T-helper 2 cell (primary cell): ENCODE measurements at regions not wholly inside any gene's neighbourhood (a gene's known extent, or its start where the extent isn't known, plus 50 kb on each side); places are given as distances from the start of the nearest gene placed in this dataset.

ENCODE experiments used
- DNase-seq, 5 experiments: peaks; one replicate each; pipeline versions ENCODE4 v3.0.0 to v3.0.0-alpha.2; 2012 to 2022

DNA sequence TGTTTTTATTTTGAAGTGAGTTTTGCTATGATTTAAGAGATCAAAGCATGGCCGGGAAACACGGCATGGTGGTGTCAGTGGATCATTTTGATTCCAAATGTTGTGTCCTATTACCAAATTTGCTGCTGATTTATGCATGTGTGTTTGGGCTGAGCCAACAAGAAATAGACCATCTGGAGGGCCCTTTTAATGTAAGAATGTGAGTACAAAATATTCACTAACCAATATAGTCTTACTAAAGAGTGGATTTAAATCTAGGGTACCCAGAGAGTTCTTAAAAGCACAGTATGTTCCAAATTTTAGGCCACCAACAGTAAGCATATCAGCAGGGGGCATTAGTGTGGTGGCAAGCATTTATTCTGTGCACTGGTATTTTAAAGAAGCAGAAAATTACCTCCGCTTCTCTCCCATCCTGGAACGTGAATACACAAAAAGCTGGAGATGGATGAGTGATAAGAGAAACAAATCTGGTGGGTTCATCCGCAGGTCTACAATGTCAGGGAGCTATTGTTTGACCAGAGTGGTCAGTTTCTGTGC, 444.4 kb upstream of the IGFBP7 start:
- DNase-seq: no peak

DNA sequence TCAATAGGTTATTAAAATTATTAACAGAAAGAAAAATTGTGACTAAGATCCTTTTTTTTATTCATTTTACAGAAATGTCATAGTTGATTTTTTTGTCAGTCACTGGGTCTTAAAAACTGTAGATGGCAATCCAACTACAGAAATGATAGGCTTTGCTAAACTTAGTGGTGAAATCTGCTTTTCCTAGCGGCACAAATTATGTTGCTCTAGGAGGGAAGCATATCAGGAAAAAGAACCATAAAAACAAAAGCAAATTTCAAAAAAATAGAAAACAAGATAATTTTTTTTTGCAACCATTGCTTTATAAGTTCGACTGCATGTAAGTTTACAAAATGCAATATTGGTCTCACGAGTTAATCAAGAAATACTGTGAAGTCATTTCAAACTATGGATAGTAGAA, 443.5 kb upstream of the IGFBP7 start:
- no peak for DNase-seq

DNA sequence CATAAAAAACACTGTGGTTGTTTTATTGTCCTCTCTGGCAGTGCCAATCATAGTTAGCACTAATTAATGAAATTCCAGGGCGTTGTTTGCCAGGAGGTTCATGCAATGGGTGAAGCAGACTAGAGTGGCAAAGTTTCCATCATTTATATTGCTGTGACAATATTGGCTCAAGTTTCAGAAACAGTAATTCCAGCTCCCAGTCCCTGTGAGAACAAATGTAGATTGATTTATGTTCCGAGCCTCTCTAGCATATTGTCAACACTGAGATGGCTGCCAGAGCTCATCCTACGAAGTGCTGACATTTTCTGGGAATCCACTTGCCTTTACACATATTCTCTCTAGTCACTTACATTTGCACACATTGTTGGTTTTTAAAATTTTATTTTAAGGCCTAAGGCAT, 440.0 kb upstream of the IGFBP7 start:
- DNase-seq: no peak

DNA sequence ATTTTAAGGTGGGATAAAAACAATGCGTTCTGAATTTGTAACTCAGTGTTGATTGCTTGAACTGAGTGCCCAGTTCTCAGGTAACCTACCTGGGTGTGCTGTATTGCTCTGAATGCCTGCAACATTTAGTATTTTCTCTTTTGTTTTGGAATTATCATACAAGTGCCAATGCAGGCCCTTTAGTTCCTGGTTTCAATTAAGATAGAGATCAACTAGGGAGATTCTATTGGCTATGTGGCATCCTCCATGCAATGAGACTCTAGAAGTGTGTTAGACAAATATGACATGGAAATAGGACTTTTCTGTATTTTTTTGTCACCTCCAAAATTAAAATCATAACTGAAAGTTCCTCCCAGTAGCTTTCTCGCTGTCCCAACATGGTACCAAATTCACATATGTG, 438.7 kb upstream of the IGFBP7 start:
- DNase-seq: no peak

DNA sequence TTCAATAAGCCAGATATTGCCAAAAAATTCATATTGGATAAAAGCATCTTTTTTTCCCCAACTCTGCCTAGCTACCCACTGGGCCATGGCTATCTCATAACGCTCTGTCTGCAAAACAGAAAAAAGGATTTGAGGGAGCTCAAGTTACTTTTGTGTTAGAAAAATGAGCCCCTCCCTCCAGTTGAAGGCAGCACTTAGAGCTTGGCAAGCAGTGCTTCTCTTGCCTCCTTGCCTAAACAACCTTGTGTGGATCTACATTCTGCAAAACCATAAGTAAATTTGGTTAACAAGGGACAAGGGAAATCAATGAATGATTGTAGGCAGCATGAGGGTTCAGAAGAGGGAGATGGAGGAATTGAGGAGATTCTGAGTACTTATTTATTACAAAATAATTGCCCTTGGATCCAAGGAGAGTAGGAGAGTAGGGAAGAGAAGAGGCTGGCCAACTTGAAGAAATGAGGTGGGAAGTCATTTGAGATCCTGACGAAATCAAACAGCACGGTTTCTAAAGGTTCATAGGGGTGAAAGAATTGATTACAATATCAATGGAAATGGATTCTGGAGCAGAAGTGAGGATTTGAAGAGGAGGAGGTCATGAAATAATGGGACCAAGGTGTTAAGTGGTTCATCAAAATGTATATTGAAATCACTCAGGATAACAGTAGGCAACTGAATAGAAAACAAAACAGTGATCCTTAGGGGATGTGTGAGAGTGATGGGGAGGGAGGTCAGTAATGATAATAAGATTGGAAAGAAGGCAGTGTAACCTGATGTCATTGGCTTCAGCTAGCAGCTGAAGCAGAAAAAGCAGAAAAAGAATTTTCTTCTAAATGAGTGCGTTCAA, 434.8 kb upstream of the IGFBP7 start:
- DNase-seq: no peak

DNA sequence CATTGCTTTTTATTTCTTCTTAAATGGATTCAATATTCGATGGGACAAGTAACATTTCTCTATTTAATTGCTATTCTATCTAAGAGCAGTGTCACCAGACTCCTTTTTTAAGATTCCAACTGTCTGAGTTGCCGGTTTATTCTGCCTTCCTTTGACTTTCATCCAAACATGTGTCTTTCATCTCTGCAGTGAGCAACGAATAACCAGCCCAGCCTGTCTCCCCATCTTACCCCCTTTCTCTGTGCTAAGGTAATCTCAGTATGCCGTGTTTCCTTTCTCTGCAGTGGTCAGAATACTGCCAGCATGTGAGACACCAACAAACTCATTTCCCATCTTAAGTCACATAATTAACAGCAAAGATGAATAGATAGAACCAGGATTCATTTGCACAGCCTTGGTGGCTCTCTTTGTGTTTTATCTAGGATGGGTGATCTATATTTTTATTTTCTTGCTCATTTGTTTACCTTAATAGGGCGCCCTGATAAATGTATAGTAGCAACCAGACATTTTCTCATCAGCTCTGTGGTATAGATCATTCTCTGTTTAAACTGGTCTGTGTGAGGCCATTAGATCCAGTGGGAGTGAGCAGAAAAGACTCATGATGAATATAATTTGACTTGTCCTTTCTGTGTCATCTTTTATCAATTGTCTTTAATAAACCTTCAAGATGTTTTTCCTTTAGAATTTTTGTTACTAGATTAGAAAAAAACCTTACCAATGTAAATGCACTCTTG, 394.8 kb upstream of the IGFBP7 start:
- DNase-seq: no peak

DNA sequence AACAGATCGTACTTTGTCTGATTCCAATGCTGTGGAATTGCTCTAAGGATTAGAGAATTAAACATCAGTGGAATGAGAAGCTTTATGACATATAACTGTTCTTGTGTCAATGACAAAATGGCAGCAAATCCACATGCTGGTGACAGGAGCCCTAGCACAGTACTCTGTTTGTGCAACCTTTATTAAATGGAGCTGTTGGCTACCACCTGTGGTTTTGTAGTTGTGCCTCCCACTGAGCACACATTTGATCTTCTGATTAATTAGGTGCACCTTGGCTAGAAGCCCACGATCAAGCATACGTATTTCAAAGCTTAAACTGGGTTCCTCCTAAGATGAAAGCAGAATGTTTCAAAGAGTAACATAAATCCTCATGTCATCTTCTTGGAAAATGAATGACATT, 394.0 kb upstream of the IGFBP7 start:
- no peak for DNase-seq

DNA sequence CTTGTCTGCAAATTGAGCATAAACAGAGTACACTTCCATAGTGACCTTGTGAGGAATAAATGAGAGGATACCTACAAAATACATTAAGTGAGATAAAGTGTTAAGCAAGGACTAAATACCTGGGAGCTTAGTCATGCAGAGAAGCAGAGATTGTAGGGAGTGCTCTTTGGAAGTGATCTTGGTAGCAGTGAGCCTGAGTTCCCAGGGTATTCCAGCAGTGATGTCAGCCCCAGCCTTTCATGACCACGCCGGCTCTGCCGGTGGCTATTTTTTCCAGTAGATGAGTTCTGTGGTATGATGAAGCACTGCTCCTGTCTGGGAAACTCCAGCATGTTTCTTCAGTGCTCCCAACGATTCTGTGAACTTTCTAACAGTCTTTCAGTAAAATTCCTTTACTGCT, 391.5 kb upstream of the IGFBP7 start:
- DNase-seq: no peak

DNA sequence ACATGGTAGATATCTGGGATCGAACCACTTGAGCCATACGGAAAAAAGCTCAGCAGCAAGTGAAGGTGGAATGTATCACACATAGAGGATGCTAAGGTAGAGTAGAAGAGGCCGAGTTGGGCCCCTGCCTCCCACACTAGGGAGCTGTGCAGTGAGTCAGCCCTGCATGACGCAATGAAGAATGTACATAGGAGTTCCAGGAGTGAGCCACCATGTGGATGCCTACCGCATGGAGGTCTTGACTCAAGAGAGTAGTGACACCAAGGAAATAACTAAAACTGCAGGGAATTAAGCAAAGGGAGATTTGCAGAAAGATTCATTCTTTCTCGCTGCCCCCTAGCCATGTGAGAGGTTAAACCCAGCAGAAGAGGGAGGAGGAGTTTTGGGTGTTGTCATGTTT, 389.6 kb upstream of the IGFBP7 start:
- no peak for DNase-seq

DNA sequence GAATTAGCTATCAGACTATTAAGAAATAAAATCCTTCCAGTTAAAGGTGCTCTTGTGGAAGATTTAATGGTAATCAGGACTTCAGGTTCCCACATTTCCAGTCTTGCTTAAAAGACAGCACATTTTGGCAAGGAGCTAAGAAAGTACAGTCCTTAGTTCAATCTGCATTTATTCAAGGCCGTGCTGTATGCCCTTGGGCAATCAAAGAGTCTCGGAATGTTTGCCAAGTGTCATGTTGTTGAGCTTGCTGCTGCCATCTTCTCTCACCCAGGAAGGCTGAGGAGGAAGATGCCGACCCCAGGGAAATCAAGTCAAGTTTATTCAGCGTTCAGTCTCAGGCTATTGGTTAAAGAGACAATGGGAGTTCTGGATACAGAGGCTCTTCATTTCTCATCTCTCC, 388.1 kb upstream of the IGFBP7 start:
- DNase-seq: no peak

DNA sequence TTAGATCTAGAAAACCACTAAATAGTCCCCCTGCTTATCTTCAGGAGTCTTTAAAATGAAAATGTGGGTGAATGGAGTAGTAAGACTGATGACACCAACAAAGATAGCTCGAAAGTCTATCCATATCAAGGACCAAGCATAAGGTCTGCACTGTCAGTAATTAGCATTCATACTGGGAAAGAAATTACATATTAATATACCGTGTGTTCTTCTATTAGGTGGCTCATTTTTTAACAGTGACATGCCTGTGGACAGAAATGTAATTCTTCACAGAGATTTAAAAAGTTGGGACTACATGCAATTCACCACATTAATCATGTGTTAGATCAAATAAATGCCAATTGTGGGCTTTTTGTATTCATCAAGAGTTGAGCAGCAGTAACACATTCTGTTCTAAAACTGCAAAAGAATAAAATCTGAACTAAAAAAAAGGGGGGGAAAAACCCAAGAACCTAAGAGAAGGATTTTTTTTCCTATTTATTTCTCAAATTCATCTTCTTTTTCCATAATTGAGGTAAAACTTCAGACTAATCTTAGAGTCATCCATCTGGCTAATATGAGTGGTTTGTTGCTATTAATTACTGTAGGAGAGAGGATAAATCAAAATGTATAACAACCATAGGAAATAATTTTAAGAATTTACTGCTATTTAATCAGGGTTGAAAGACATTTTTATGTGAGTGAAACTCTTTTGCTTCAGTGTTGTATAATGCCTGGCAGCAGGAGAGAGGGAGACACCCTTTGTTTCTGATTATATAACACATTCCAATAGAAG, 386.7 kb upstream of the IGFBP7 start:
- DNase-seq: no peak

DNA sequence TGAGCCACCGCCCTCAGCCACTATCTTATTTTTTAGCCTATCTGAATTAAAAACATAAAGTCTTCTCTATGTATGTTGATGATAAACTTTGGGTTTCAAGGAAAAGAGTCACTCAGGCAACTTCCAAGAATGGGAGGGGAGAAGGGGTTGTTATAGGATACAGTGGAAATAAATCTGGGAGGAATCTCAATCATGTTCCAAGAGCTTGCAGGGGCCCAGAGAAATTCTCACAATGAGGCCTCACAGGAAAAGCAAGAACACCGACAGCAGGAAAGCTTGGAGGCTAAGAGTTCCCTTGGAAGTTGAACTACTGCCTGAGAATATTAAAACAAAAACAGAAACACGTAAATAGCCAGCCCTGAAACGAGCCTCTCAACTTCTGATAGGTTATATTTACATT, 384.6 kb upstream of the IGFBP7 start:
- DNase-seq: no peak

DNA sequence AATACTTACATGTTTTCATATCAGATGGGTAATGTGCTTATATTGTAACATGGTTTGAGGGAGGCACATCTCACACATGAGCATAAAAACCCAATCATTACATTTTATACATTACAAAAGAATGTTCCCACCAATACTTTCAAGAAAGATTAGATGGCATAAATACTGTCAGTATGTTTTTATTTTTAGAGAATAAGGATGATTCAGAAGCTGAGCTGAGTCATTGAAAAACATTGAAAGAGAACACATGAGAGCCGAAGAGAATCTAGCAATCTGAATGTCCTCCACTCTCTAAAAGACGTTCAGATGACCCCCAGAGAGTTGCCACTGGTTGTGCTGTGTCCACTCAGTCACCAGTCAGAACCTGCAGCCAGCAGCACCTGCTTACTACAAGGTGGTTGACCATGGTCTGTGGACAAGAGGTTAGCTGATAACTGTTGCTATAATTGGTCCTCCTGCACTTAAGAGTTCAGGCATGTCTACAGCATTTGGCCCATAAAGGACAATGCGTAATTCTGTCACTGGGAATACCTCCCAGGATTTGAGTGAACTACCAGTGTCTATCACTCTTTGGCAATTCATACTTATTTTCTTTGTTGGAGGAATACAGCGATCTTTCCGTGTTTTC, 382.2 kb upstream of the IGFBP7 start:
- no peak for DNase-seq

DNA sequence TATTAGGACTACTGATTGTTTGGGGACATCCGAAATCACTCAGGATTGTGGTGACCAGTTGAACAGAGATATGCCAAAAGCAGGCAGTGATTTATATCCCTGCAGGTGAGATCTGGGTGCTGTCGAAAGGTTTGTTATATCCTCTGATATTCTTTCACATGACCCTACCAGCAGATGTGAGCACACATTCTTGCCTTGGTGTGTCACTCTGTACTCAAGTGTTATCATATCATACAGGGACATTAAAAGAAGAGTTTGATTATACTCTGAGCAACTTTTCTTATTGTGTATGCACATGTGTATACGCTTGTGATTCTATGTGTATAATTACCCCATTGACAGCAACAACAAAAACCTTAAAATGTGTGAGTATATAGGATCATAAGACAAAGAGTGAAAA, 381.2 kb upstream of the IGFBP7 start:
- DNase-seq: no peak

DNA sequence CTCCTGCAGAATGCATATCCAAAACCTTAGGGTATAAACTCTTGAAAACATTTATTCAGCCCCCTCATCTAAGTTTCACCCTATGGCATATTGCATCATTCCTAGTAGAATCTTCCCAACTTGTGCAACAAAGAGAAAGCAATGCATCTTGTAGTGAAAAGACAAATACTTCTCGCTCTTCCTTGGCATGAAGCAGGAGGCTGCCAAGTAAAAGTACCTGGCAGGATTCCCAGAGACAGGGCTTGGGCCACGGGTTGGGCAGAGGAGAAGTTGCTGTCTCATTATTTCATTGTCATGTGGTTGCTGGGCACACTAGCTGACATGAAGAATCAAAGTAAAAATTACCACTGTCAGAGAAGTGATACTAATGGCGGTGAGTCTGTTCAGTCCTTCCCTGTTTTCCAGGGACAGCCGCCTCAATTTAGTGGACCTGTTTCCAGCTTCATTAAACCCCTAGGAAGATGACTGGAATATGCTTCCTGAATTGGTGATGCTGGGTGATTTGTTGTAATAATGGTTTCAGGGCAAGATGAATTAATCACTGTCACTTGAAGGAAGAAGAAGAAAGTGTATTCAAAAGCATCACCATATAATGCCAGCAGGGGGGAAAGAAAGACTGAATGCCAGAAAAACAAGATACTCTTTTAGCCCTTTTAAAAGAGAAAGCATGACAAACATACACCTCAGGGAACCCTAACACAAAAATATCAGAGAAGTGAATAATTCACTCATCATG, 380.5 kb upstream of the IGFBP7 start:
- DNase-seq: no peak

DNA sequence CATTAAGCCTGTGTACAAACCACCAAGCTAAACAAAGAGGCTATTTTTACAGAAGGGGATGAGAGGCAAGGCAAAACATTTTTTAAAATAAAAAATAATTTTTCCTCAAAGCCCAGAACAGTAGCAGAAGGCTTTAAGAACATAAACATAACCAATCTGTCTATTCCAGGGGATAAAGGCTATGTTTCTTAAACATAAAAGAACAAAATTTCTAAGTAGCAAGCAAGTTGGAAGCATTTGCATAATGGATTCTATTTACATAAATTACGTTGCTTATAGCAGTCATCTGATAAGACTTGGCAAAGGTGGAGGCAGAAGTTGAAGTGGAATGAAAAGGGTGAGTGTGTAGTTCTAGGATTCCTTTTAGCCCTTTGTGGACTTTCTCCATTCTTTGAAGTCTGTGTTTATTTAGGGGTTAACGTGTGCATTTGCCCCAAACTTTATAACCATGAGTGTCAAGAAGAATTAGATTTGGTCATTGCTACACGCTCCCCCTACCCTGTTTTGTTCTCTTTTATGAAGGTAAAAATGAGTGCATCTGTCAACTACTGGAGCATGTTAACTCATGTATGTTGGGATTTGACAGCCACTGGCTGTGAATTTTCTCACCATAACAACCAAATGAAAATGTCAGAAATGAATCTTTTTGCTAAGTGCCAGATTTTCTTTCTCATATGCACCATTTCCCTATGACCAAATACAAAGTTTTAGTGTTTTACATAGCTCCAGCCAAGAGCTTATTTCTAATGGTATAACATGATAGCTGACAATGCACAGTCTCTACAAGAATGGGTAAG, 378.4 kb upstream of the IGFBP7 start:
- no peak for DNase-seq

DNA sequence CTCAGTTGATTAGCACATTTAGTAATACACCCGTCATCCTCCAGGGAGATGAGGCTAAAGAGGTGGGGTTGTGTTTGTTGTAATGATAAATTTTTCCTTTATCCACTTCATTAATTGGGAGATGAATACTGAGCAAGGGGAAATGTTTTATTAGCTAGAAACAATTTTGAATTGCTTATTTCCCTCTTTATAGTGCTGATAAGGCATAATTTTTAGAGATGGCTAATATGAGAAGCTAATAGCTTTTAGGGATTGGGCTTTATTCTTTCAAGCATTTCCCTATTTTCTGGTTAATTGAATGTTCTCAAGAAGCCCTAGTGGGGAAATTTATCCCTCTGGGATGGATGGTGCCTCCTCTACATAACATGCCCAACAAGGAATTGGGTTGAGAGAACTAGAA, 365.2 kb upstream of the IGFBP7 start:
- no peak for DNase-seq

DNA sequence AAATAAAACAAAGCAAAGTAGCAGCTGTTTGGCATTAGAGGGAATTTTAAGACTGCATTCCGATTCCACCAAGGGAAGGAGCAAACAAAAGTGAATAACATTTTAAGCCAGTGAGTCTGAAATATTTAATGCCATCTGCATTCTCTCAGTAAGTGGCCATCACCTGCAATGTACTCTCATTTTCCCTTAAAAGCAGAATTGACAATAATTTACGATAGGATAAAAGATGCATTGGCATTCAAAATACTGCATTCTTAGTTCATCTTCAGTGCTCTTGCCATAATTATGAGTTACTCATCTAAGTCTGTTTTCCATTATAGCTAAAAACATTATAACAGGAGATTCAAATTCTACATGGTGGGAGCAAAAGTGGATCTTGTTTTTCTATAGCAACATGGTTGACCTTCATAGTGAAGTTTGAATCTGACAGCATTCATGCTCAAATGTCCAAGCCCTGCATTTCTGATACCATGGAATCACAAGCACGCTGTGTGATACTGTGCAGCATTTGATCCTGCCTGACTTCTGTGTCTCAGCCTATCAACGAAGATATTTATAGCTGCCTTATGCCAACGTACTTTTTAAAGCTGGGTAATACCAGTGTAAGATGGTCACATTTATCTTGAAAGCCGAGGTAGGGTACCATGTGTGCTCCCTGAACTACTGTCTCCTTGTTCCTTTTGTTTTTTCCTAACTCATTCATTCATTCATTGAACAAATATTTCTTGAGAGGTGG, 355.3 kb upstream of the IGFBP7 start:
- DNase-seq: no peak

DNA sequence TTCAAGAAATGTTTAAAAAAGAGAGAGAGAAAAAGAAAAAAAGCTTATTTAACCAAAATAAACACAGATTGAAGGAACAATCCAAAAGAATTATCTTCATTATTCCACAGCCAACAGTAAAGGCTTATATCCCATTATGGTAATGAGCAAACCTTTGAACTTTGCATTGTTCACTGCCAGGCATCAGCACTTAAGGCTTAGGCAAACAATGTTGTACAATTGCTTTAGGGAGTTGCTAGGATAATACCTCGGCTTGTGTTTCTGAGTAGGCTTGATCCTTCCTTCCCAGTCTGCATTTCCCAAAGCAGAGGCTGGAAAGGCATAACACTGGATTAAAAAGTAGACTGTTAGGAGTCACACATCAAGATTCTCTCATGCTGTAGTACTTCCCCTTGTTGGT, 352.7 kb upstream of the IGFBP7 start:
- DNase-seq: no peak

DNA sequence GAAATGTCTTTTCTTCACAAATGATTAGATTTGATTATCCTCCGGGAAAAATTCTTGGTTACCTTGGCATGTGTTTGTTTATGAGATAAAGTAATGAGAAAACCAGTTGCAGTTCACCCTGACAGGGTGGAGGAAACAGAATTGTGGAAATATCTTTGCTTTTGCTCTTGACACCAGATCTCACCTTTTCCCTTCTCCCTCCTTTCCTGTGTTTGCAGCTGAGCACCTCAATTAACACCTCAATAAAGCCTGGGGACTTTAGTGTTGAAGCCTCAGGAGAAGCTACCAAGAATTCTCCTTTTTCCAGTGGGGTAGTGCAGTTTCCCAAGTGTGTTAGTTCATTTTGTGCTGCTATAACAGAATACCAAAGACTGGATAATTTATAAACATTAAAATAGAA, 350.8 kb upstream of the IGFBP7 start:
- no peak for DNase-seq

DNA sequence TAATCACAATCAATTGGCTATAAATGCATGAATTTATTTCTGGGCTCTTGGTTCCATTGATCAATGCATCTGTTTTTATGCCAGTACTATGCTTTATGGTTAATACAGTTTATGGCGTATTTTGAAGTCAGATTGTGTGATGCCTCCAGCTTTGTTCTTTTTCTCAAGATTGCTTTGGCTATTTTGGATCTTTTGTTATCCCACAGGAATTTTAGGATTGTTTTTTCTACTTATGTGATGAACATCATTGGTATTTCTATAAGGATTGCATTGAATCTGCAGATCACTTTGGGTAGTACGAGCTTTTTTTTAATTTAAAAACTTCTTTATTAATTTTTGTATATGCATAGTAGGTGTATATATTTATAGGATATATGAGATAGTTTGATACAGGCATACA, 338.7 kb upstream of the IGFBP7 start:
- DNase-seq: no peak
